ENCODE measurements at regions not wholly inside any gene's neighbourhood (a gene's known extent, or its start where the extent isn't known, plus 50 kb on each side); places are given as distances from the start of the nearest gene placed in this dataset.

- no peaks in the 10 kb centered on the region for H3K9me3 ChIP-seq (ENCODE audit: low read length)
- 0 out of 2 replicates have a peak, but pooled peaks cover 4% of the 10 kb centered on the region for H3K4me1 ChIP-seq (ENCODE audit: insufficient read depth, low read length)
- POLR2A ChIA-PET (ENCODE audit: unreplicated experiment), result no interaction called here
- H3K36me3 ChIP-seq (ENCODE audit: low read depth, low read length), result no peaks in the 10 kb centered on the region
- no peaks in the 10 kb centered on the region for H4K20me1 ChIP-seq (ENCODE audit: low read length)
- ATAC-seq (peak; percentile 37; the same call in 1 of the 2 replicates), DNase-seq (peak; percentile 22)
- CTCF ChIA-PET, result interaction anchor here (0.6 kb wide), 1 partner anchor 148 kb away, joined by 3 read pairs; no protein-coding TSS in a partner anchor
- BruUV-seq (replicated peaks), result no TSS peak
- intact Hi-C loops (cut with micrococcal nuclease), result no loop called here
- H3K4me2 ChIP-seq (ENCODE audit: low read length), result peak overlapping the region; percentile 38; the same call in 1 of the 2 replicates
- no peak overlapping the region for H3K9ac ChIP-seq (ENCODE audit: low read length)
- no peaks in the 10 kb centered on the region for H3K9me2 ChIP-seq (replicated peaks; ENCODE audit: low read length)
- no peaks in the 10 kb centered on the region for H3K27me3 ChIP-seq (ENCODE audit: low read length)
- H3K79me2 ChIP-seq (ENCODE audit: low read length), result no peaks in the 10 kb centered on the region
- no peaks in the 10 kb centered on the region for H3F3A ChIP-seq (ENCODE audit: low read length, unreplicated experiment)
- no peak overlapping the region for H3K4me3 ChIP-seq (ENCODE audit: low read length)
- no peak overlapping the region for H3K27ac ChIP-seq (ENCODE audit: low read length)
- TF ChIP-seq EZH2 (IDR thresholded peaks at IDR 0.05; ENCODE audit: low read length, unreplicated experiment), result no peak
- TF ChIP-seq, protein P1, sequence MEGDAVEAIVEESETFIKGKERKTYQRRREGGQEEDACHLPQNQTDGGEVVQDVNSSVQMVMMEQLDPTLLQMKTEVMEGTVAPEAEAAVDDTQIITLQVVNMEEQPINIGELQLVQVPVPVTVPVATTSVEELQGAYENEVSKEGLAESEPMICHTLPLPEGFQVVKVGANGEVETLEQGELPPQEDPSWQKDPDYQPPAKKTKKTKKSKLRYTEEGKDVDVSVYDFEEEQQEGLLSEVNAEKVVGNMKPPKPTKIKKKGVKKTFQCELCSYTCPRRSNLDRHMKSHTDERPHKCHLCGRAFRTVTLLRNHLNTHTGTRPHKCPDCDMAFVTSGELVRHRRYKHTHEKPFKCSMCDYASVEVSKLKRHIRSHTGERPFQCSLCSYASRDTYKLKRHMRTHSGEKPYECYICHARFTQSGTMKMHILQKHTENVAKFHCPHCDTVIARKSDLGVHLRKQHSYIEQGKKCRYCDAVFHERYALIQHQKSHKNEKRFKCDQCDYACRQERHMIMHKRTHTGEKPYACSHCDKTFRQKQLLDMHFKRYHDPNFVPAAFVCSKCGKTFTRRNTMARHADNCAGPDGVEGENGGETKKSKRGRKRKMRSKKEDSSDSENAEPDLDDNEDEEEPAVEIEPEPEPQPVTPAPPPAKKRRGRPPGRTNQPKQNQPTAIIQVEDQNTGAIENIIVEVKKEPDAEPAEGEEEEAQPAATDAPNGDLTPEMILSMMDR (conservative IDR thresholded peaks at IDR 0.05; ENCODE audit: low read depth, low read length), result no peak
- H2AFZ ChIP-seq (ENCODE audit: low read length), result no peak overlapping the region
These were observed 415.1 kb upstream of the ADAMTSL1 start for GRCh38 chr9:18058564-18059442.

DNA sequence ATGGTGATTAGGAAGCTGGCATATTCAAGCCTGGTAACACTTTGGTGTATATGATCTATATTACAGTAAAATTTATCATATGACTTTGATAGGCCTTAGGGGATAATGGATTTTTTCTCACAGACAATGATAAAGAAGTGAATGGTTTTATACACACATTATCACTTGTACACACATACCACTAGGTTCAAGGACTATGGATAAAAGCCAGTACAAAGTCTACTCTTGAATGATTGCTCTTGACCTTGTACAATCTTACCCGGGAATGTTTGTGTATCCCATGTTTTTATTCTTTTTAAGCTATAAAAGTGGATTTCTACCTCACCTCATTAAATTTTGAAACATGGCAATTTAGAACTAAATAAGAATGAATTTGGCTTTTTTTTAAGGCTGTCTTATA lies 414.5 kb upstream of the ADAMTSL1 start:
- Histone ChIP-seq H3K79me2 (ENCODE audit: low read length) (no peaks in the 10 kb centered on the region), H3K9ac (ENCODE audit: low read length) (no peak overlapping the region), H2AFZ (ENCODE audit: low read length) (no peak overlapping the region), H3K4me3 (ENCODE audit: low read length) (no peak overlapping the region), H3K27ac (ENCODE audit: low read length) (no peak overlapping the region), H3K4me2 (ENCODE audit: low read length) (0 out of 2 replicates have a peak overlapping the region, but pooled peaks have one; percentile 38), H3K9me2 (replicated peaks; ENCODE audit: low read length) (no peaks in the 10 kb centered on the region), H4K20me1 (ENCODE audit: low read length) (no peaks in the 10 kb centered on the region), H3K4me1 (ENCODE audit: insufficient read depth, low read length) (0 out of 2 replicates have a peak, but pooled peaks cover 4% of the 10 kb centered on the region), H3K36me3 (ENCODE audit: low read depth, low read length) (no peaks in the 10 kb centered on the region), H3K9me3 (ENCODE audit: low read length) (no peaks in the 10 kb centered on the region), H3F3A (ENCODE audit: low read length, unreplicated experiment) (no peaks in the 10 kb centered on the region), H3K27me3 (ENCODE audit: low read length) (no peaks in the 10 kb centered on the region)
- intact Hi-C loops (cut with micrococcal nuclease), result no loop called here
- CTCF ChIA-PET, result no interaction called here
- TF ChIP-seq EZH2 (IDR thresholded peaks at IDR 0.05; ENCODE audit: low read length, unreplicated experiment), result no peak
- TF ChIP-seq EZH2phosphoT487 (IDR thresholded peaks at IDR 0.05; ENCODE audit: borderline replicate concordance, low read length), result no peak
- TF ChIP-seq, protein P1 (conservative IDR thresholded peaks at IDR 0.05; ENCODE audit: low read depth, low read length), result no peak
- ATAC-seq (no peak), DNase-seq (no peak)
- POLR2A ChIA-PET (ENCODE audit: unreplicated experiment), result no interaction called here
- BruUV-seq (replicated peaks), result no TSS peak
